RWPE2 (cell line): ENCODE measurements at regions not wholly inside any gene's neighbourhood (a gene's known extent, or its start where the extent isn't known, plus 50 kb on each side); places are given as distances from the start of the nearest gene placed in this dataset.

Source experiments
- ATAC-seq: fragments of 200-7000 bp; cut with Tn5 transposase; 3 replicates; pipeline ENCODE4 v1.9.1; 2021; ENCODE audit warnings: low read depth
- DNase-seq: peaks from one replicate; pipeline ENCODE4 v3.0.0-alpha.2; 2020; ENCODE audit warnings: low spot score
- H3K27ac ChIP-seq: fragments of 450-650 bp; 2 replicates; pipeline ENCODE4 v1.5.1; 2017; ENCODE audit warnings: mild to moderate bottlenecking; ENCODE audit not compliant: poor library complexity, severe bottlenecking
- H3K27me3 ChIP-seq: fragments of 250-450 bp; sonication (Bioruptor Pico); 2 replicates; pipeline ENCODE4 v1.5.1; 2021; ENCODE audit warnings: mild to moderate bottlenecking, moderate library complexity; ENCODE audit not compliant: insufficient read depth, poor library complexity, severe bottlenecking
- H3K36me3 ChIP-seq: fragments of 250-450 bp; sonication (Bioruptor Pico); 2 replicates; pipeline ENCODE4 v1.5.1; 2020; ENCODE audit warnings: low read depth, mild to moderate bottlenecking, moderate library complexity
- H3K4me1 ChIP-seq: fragments of 250-450 bp; sonication (Bioruptor Pico); 2 replicates; pipeline ENCODE4 v1.5.1; 2021; ENCODE audit warnings: mild to moderate bottlenecking, moderate library complexity; ENCODE audit not compliant: insufficient read depth, poor library complexity, severe bottlenecking
- H3K4me3 ChIP-seq: fragments of 250-450 bp; sonication (Bioruptor Pico); 2 replicates; pipeline ENCODE4 v1.5.1; 2021; ENCODE audit warnings: mild to moderate bottlenecking, moderate library complexity; ENCODE audit not compliant: severe bottlenecking
- H3K9me3 ChIP-seq: fragments of 250-450 bp; sonication (Bioruptor Pico); 2 replicates; pipeline ENCODE4 v1.5.1; 2021; ENCODE audit warnings: mild to moderate bottlenecking, moderate library complexity; ENCODE audit not compliant: severe bottlenecking
- TF ChIP-seq, protein P1 (sequence below): fragments of 450-650 bp; IDR thresholded peaks from one replicate; pipeline ENCODE4 v1.5.1; 2017; ENCODE audit warnings: mild to moderate bottlenecking, moderate library complexity; ENCODE audit not compliant: poor library complexity, severe bottlenecking

DNA sequence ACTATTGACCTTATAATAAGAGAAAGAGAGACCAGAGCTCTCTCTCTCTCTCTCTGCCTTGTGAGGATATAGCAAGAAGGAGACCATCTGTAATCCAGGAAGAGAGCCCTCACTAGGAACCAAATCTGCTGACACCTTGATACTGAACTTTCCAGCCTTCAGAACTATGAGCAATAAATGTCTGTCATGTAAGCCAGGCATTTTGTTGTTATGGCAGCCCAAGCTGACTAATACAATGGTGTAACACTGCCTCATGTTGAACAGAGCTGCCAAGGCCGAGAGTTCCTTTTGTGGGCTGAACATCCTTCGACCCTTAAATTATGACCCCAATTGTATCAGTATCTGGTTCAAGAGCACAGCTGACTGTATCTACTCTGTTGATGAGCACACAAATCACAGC, 108.0 kb downstream of the LRRC30 start:
- no peaks in the 10 kb centered on the region for H3K36me3 ChIP-seq
- H3K4me1 ChIP-seq = no peaks in the 10 kb centered on the region
- DNase-seq (no peak), ATAC-seq (peak; percentile 41; the same call in 2 of the 3 replicates)
- TF ChIP-seq, protein P1, sequence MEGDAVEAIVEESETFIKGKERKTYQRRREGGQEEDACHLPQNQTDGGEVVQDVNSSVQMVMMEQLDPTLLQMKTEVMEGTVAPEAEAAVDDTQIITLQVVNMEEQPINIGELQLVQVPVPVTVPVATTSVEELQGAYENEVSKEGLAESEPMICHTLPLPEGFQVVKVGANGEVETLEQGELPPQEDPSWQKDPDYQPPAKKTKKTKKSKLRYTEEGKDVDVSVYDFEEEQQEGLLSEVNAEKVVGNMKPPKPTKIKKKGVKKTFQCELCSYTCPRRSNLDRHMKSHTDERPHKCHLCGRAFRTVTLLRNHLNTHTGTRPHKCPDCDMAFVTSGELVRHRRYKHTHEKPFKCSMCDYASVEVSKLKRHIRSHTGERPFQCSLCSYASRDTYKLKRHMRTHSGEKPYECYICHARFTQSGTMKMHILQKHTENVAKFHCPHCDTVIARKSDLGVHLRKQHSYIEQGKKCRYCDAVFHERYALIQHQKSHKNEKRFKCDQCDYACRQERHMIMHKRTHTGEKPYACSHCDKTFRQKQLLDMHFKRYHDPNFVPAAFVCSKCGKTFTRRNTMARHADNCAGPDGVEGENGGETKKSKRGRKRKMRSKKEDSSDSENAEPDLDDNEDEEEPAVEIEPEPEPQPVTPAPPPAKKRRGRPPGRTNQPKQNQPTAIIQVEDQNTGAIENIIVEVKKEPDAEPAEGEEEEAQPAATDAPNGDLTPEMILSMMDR = no peak
- H3K4me3 ChIP-seq = no peak overlapping the region
- no peaks in the 10 kb centered on the region for H3K27me3 ChIP-seq
- no peaks in the 10 kb centered on the region for H3K9me3 ChIP-seq
- H3K27ac ChIP-seq = no peak overlapping the region

DNA sequence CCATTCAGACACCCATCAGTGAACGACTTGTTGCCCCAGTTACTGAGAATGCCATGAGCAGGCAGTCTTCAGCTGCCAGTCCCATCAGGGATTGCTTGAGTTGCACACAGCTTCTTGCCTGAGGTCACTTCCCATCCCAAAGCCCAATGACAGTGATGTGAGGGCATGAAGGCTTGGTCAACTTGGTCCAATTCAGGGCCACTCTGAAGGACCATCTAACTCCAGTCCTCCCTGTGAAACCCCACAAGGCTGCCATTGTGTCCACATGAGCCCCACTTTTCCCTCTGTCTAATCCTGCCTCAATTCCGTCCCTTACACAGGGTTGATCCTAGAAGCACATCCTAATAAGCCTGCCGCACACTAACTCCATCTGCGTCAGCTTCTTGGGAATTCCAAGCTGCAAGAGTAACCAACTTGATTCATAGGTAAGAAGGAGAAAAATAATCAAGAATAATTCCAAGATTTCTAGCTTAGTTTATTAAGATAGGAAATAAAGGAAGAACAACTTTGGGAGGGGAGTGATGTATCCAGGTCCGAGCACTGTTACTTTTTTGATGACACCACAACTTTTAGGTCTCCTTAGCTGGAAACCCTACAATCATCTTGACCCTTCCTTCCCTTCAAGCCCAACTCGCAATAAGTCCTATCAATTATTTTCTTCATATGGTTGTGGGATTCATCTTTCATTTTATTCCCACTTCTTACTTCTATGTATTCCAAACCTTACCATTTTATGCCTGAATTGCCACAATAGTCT, 110.9 kb downstream of the LRRC30 start:
- H3K4me3 ChIP-seq = no peak overlapping the region
- H3K4me1 ChIP-seq = no peaks in the 10 kb centered on the region
- ATAC-seq = no peak
- H3K9me3 ChIP-seq = no peaks in the 10 kb centered on the region
- no peaks in the 10 kb centered on the region for H3K36me3 ChIP-seq
- no peaks in the 10 kb centered on the region for H3K27me3 ChIP-seq
- DNase-seq = no peak
- H3K27ac ChIP-seq = no peak overlapping the region
- TF ChIP-seq, protein P1 = no peak

DNA sequence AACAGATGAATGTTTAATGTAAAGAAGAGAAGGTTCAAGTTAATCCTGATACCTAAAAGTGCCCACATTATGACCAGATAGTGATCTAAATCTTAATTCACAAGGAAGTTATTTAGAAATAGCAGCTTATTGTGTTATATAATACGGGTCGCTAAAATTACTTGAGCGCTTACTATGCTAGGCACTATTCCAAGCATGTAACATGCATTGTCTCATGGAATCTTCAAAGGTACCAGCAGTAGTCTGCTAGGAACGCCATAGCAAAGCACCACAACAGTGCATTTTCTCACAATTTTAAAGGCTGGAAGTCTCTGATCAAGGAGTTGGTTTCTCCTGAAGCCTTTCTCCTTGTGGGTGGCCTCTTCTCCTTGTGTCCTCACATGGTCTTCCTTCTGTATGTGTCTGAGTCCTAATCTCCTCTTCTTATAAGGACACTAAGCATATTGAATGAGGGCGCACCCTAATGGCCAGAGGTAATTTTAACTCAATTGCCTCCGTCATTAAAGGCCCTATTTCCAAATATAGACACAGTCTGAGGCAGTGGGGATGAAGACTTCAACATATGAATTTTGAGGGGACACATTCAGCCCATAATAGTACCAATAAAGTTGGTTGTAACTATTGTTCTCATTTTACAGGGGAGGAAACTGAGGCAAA, 118.4 kb downstream of the LRRC30 start:
- no peaks in the 10 kb centered on the region for H3K36me3 ChIP-seq
- ATAC-seq = no peak
- H3K4me3 ChIP-seq = no peak overlapping the region
- H3K27ac ChIP-seq = no peak overlapping the region
- DNase-seq = no peak
- no peaks in the 10 kb centered on the region for H3K27me3 ChIP-seq
- TF ChIP-seq, protein P1 = no peak
- H3K4me1 ChIP-seq = no peaks in the 10 kb centered on the region
- H3K9me3 ChIP-seq = no peaks in the 10 kb centered on the region

DNA sequence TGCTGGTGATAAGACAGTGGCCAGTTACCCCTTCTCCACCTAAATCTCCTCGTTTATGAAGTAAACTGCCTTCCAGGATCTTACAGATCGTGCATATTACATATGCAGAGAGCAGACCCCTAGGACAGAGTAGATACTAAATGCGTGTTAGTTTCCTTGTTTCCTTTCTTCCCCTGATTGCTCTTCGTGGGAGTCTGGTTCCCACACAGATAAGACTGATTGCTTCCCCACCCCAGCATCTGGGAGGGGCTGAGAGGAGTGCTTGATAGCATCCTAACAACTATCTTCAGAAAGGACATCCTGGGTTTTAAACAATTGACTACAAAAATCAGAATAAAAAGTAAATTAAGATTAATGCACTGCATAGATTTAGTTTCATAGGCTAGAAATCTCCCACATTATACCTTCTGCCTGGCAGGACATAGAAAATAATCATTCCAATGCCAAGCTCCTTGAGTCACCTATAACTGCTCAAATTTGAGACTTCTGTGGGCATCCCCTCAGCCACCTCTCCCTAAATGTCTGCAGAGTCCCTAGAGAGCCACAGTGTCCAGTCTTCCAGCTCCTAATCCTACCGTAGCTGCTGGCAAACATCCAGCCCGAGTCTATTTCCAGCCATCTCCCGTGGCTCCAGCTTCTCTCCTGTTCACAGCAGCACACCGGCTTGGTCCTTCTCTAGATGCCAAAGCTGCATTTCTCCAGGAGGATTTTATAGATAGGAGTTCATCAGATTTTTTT, 128.3 kb downstream of the LRRC30 start:
- TF ChIP-seq, protein P1 = no peak
- no peaks in the 10 kb centered on the region for H3K36me3 ChIP-seq
- DNase-seq (no peak), ATAC-seq (no peak)
- H3K27me3 ChIP-seq = no peaks in the 10 kb centered on the region
- H3K9me3 ChIP-seq = no peaks in the 10 kb centered on the region
- H3K4me3 ChIP-seq = no peak overlapping the region
- H3K27ac ChIP-seq = no peak overlapping the region
- no peaks in the 10 kb centered on the region for H3K4me1 ChIP-seq
